IMR-90 (cell line): ENCODE measurements at regions not wholly inside any gene's neighbourhood (a gene's known extent, or its start where the extent isn't known, plus 50 kb on each side); places are given as distances from the start of the nearest gene placed in this dataset.

Source experiments
- ATAC-seq: fragments of 200-7000 bp; cut with Tn5 transposase; 2 replicates; pipeline ENCODE4 v1.9.1; 2020; ENCODE audit warnings: low read depth, mild to moderate bottlenecking, moderate library complexity
- BruUV-seq: library from RNA; stranded (reverse); fragments of 400-500 nt; replicated peaks from 2 replicates; lab custom pipeline; 2021; lab: Mats Ljungman, UMichigan
- CTCF ChIA-PET: fragments of 300-600 bp; formaldehyde crosslinking; extraction: SDS; loops from one replicate; lab custom pipeline; 2021; ENCODE audit warnings: antibody characterized with exemption; lab: Yijun Ruan, JAX
- POLR2A ChIA-PET: fragments of 300-600 bp; sonication (Branson Sonifier 250); formaldehyde crosslinking; loops from one replicate; lab custom pipeline; 2022; ENCODE audit warnings: antibody characterized with exemption; ENCODE audit not compliant: unreplicated experiment; lab: Charles Lee
- DNase-seq: peaks from one replicate; pipeline ENCODE4 v3.0.0; 2013
- H2AFZ ChIP-seq: replicated peaks from 2 replicates; pipeline ENCODE3; 2013; ENCODE audit warnings: low read length, mild to moderate bottlenecking; ENCODE audit not compliant: poor library complexity
- H2AK5ac ChIP-seq: 2 replicates; pipeline ENCODE4 v1.6.1; 2013; ENCODE audit warnings: low read depth, low read length, inconsistent platforms
- H2AK9ac ChIP-seq: replicated peaks from 2 replicates; pipeline ENCODE3; 2013; ENCODE audit warnings: mild to moderate bottlenecking, low read depth, low read length, moderate library complexity; ENCODE audit not compliant: poor library complexity
- H2BK120ac ChIP-seq: 2 replicates; pipeline ENCODE4 v1.6.1; 2013; ENCODE audit warnings: low read depth, low read length, inconsistent platforms
- H2BK15ac ChIP-seq: 3 replicates; pipeline ENCODE4 v1.6.1; 2013; ENCODE audit warnings: low read depth, low read length, inconsistent platforms
- H2BK20ac ChIP-seq: 2 replicates; pipeline ENCODE4 v1.6.1; 2013; ENCODE audit warnings: low read depth, mild to moderate bottlenecking, inconsistent platforms, low read length, moderate library complexity
- H2BK5ac ChIP-seq: 2 replicates; pipeline ENCODE4 v1.6.1; 2013; ENCODE audit warnings: mild to moderate bottlenecking, low read depth, low read length, inconsistent platforms; ENCODE audit not compliant: poor library complexity, severe bottlenecking
- H3K14ac ChIP-seq: replicated peaks from 2 replicates; pipeline ENCODE4 v1.6.1; 2013; ENCODE audit warnings: low read depth, low read length, inconsistent platforms
- H3K18ac ChIP-seq: 2 replicates; pipeline ENCODE4 v1.6.1; 2013; ENCODE audit warnings: low read depth, low read length, control low read depth
- H3K23ac ChIP-seq: 2 replicates; pipeline ENCODE4 v1.6.1; 2013; ENCODE audit warnings: low read depth, low read length, inconsistent platforms
- H3K27ac ChIP-seq: 2 replicates; pipeline ENCODE4 v1.5.1; 2013; ENCODE audit warnings: mild to moderate bottlenecking, control low read depth, low read length; ENCODE audit not compliant: insufficient read depth
- H3K27me3 ChIP-seq: 2 replicates; pipeline ENCODE4 v1.6.1; 2013; ENCODE audit warnings: low read length; ENCODE audit not compliant: control insufficient read depth, insufficient read depth
- H3K36me3 ChIP-seq: 2 replicates; pipeline ENCODE4 v1.6.1; 2013; ENCODE audit warnings: low read length, mixed read lengths; ENCODE audit not compliant: control insufficient read depth, insufficient read depth
- H3K4ac ChIP-seq: 2 replicates; pipeline ENCODE4 v1.6.1; 2013; ENCODE audit warnings: low read depth, low read length, inconsistent platforms
- H3K4me1 ChIP-seq: 2 replicates; pipeline ENCODE4 v1.6.1; 2013; ENCODE audit warnings: low read length, mixed read lengths; ENCODE audit not compliant: control insufficient read depth, insufficient read depth
- H3K4me2 ChIP-seq: 2 replicates; pipeline ENCODE4 v1.6.1; 2013; ENCODE audit warnings: low read depth, mild to moderate bottlenecking, control low read depth, low read length, moderate library complexity
- H3K4me3 ChIP-seq: 2 replicates; pipeline ENCODE4 v1.5.1; 2013; ENCODE audit warnings: low read depth, mild to moderate bottlenecking, control low read depth, low read length, moderate library complexity; ENCODE audit not compliant: insufficient read depth
- H3K56ac ChIP-seq: 2 replicates; pipeline ENCODE4 v1.6.1; 2013; ENCODE audit warnings: low read length, inconsistent platforms; ENCODE audit not compliant: insufficient read depth; ENCODE audit errors: extremely low read depth
- H3K79me1 ChIP-seq, 2 experiments: 2 replicates each; pipeline ENCODE4 v1.6.1; 2013; ENCODE audit warnings: low read length in 2 of 2, inconsistent platforms in 1 of 2, low read depth in 1 of 2
- H3K9ac ChIP-seq: 2 replicates; pipeline ENCODE4 v1.6.1; 2013; ENCODE audit warnings: low read depth, low read length, control low read depth
- H3K9me1 ChIP-seq: 2 replicates; pipeline ENCODE4 v1.6.1; 2013; ENCODE audit warnings: low read length, inconsistent platforms; ENCODE audit not compliant: insufficient read depth
- H3K9me3 ChIP-seq: 2 replicates; pipeline ENCODE4 v1.6.1; 2013; ENCODE audit warnings: low read length; ENCODE audit not compliant: control insufficient read depth, insufficient read depth
- H4K20me1 ChIP-seq: 2 replicates; pipeline ENCODE4 v1.6.1; 2013; ENCODE audit warnings: low read length, inconsistent platforms; ENCODE audit not compliant: insufficient read depth
- H4K5ac ChIP-seq: 2 replicates; pipeline ENCODE4 v1.6.1; 2013; ENCODE audit warnings: mild to moderate bottlenecking, low read depth, low read length, control low read depth
- H4K8ac ChIP-seq, 2 experiments: 2 replicates each; pipeline ENCODE4 v1.6.1; 2013; ENCODE audit warnings: low read depth in 2 of 2, low read length in 2 of 2, control low read depth in 1 of 2, inconsistent platforms in 1 of 2
- H4K91ac ChIP-seq: 2 replicates; pipeline ENCODE4 v1.6.1; 2013; ENCODE audit warnings: low read depth, low read length, inconsistent platforms; ENCODE audit not compliant: insufficient read depth
- WGBS, 2 experiments: methylation state at CpG; one replicate each; pipeline versions ENCODE4 v1.1.5 to v1.1.7; 2013; ENCODE audit warnings: missing lambda C conversion rate in 2 of 2; ENCODE audit not compliant: insufficient read length in 1 of 2; ENCODE audit errors: extremely low coverage in 2 of 2; 5-methylcytosine and 5-hydroxymethylcytosine counted together
- dilution Hi-C: fragments of 300-500 bp; cut with HindIII; formaldehyde crosslinking; loops from one replicate; pipeline ENCODE4 v1.14.3; 2018; ENCODE audit warnings: low sequenced_read_pairs; ENCODE audit not compliant: unreplicated experiment
- in situ Hi-C: fragments of 300-500 bp; cut with MboI; formaldehyde crosslinking; loops from 3 replicates; pipeline ENCODE4 v1.14.3; 2019; ENCODE audit warnings: low sequenced_read_pairs, inconsistent platforms, mixed read lengths
- intact Hi-C: fragments of 100-400 bp; cut with micrococcal nuclease; formaldehyde crosslinking; loops from 2 replicates; pipeline ENCODE4 v1.10.0; 2022
- TF ChIP-seq, protein P1 (sequence below): fragments of 150-350 bp; IDR thresholded peaks from 2 replicates; pipeline ENCODE4 v1.6.1; 2017; ENCODE audit warnings: mild to moderate bottlenecking, antibody characterized with exemption, low read length, low read depth

DNA sequence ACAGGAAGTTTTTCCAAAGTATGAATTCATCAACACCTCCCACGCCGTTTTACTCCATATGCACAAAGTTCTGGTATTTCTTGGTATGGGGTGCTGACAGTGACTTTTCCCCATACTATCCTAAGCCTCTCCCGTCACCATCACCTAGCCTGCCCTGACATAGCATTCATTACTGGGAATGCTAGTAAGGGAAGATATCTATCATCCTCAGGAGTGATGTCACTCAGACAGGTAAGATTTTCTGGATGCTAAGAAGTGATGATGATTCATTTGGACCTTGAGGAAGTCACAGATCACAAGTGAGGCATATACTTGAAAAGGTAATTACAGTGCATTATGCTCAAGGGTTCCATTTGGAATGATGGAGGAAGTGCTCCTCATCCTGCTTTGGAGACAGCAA is 355.1 kb upstream of the STAC start:
- H3K36me3 ChIP-seq = no peaks in the 10 kb centered on the region
- no peak overlapping the region for H3K9ac ChIP-seq
- no peaks in the 10 kb centered on the region for H3K79me1 ChIP-seq
- no peak for ATAC-seq
- no peak overlapping the region for H2AK9ac ChIP-seq
- no TSS peak for BruUV-seq
- in situ Hi-C loops (no loop called here), intact Hi-C loops (no loop called here), dilution Hi-C loops (no loop called here)
- no peak overlapping the region for H3K4me3 ChIP-seq
- no peak overlapping the region for H3K18ac ChIP-seq
- no peak overlapping the region for H4K91ac ChIP-seq
- no peaks in the 10 kb centered on the region for H3K27me3 ChIP-seq
- H3K4me1 ChIP-seq = no peaks in the 10 kb centered on the region
- H3K56ac ChIP-seq = no peak overlapping the region
- no peak overlapping the region for H3K4me2 ChIP-seq
- no peak overlapping the region for H2BK120ac ChIP-seq
- DNase-seq = no peak
- no peaks in the 10 kb centered on the region for H3K9me1 ChIP-seq
- H4K20me1 ChIP-seq = no peaks in the 10 kb centered on the region
- H3K14ac ChIP-seq = no peak overlapping the region
- no peak overlapping the region for H2AK5ac ChIP-seq
- WGBS, 2 experiments = no CpG with 5 or more reads among the region's 3 CpGs
- H2BK5ac ChIP-seq = no peak overlapping the region
- no peak overlapping the region for H2BK20ac ChIP-seq
- no peak overlapping the region for H3K23ac ChIP-seq
- no peak overlapping the region for H3K27ac ChIP-seq
- no peak overlapping the region for H2AFZ ChIP-seq
- H2BK15ac ChIP-seq = no peak overlapping the region
- POLR2A ChIA-PET = no interaction called here
- no peak overlapping the region for H3K4ac ChIP-seq
- no peak overlapping the region for H4K8ac ChIP-seq
- CTCF ChIA-PET = no interaction called here
- peaks cover 5% of the 10 kb centered on the region for H3K9me3 ChIP-seq
- TF ChIP-seq, protein P1, sequence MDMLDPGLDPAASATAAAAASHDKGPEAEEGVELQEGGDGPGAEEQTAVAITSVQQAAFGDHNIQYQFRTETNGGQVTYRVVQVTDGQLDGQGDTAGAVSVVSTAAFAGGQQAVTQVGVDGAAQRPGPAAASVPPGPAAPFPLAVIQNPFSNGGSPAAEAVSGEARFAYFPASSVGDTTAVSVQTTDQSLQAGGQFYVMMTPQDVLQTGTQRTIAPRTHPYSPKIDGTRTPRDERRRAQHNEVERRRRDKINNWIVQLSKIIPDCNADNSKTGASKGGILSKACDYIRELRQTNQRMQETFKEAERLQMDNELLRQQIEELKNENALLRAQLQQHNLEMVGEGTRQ = no peak
- H4K5ac ChIP-seq = no peak overlapping the region
